PC-9 (cell line): ENCODE measurements at regions not wholly inside any gene's neighbourhood (a gene's known extent, or its start where the extent isn't known, plus 50 kb on each side); places are given as distances from the start of the nearest gene placed in this dataset.

Experiments used
- CTCF ChIP-seq: fragments of 200-600 bp; sonication (generic); conservative IDR thresholded peaks from 2 replicates; pipeline ENCODE4 v1.6.1; 2017; ENCODE audit warnings: mixed run types, antibody characterized with exemption, mild to moderate bottlenecking, moderate library complexity
- EZH2 ChIP-seq: fragments of 200-600 bp; sonication (generic); IDR thresholded peaks from 2 replicates; pipeline ENCODE4 v1.8.0; 2017; ENCODE audit warnings: antibody characterized with exemption, low read depth

GRCh38 chr5:152221721-152222629, 183.1 kb downstream of the NMUR2 start:
- TF ChIP-seq CTCF (no peak), EZH2 (no peak)
